NCI-H2029 treated with DMSO at 0.1 percent for 48 hours (cell line): ENCODE measurements at regions not wholly inside any gene's neighbourhood (a gene's known extent, or its start where the extent isn't known, plus 50 kb on each side); places are given as distances from the start of the nearest gene placed in this dataset.
"Not testable (repeated sequence)": the region's sequence is repeated elsewhere in the genome, so short reads cannot be mapped to it uniquely, and the experiment has no call there.

Experiments used
- DNase-seq: peaks from one replicate; lab custom pipeline; 2025; lab: John Stamatoyannopoulos, UW

DNA sequence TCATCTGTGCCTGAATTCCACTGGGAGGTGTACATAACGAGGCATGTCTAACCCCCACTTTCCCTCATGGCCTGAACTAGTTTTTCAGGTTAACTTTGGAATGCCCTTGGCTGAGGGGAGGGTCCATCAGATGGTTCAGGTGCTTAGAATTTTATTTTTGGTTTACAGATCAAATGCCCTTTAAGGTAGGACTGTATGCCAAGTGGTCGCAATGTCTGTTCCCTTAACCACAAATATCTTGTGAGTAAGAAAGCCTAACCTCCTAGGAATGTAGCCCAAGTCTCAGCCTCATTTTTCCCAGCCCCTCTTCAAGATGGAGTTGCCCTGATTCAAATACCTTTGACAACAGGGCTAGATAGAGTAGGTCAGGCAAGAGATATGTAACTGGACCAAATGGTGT lies 78.4 kb downstream of the RNASET2 start:
- DNase-seq = no peak

- DNase-seq = no peak
Measured at GRCh38 chr6:166877349-166877748, 79.0 kb downstream of the RNASET2 start.

DNA sequence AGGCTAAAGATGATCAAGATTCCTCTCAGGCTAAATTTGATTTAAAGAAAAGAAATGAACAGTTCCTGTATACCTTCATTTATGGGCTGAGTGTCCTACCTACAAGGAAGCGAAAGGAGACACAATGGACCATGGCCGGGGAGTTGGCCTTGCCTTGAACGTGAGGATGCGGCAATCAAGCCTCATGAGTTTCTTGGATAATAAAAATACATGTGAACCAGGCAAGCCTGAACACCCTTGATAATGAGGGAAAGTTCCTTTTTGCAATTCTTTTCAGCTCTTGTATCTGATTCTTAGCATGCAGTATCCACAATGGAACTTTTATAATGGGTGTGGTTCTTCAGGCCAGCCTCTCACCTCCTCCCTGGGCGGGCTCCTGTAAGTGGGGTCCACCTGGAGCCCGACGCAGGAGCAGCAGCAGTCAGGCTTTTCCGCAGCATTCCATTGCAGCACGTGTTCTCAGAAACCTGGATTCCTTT lies 83.8 kb downstream of the RNASET2 start:
- no peak for DNase-seq

- no peak for DNase-seq
Measured at GRCh38 chr6:166870602-166871208, 85.6 kb downstream of the RNASET2 start.

DNA sequence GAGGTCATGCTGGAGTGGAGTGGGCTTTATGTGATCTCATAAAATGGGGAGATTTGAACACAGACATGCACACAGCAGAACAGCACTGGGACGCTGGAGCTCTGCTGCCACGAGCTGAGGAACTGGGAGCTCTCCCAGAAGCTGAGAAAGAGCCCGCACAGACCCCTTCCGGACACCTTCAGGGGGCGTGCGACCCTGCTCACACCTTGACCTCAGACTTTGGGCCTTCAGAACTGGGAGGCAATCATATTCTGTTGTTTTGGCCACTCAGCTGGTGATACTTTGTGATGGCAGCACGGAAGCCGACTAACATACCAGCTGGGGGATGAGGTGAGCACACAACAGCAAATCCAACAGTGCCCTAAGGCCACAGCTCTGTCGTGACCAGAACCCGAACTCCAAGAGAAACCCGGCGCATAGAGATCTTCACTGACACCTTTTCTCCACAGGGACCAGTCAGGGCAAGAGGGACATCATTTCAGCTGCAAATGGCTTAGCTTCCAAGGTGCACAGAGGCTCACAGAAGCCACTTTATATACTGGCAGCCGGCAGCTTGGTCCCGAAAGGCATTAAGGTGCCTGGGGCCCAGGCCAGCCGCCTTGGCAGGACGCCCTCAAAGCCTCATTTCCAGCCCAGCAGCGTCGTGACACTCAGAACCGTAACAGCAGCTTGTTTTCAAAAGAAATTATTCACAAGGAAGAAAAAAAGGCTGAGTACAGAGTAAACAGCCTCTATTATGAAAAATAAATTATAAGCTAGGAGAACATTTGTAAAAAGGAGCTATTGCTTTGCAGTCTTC lies 89.3 kb downstream of the RNASET2 start:
- DNase-seq = no peak

DNA sequence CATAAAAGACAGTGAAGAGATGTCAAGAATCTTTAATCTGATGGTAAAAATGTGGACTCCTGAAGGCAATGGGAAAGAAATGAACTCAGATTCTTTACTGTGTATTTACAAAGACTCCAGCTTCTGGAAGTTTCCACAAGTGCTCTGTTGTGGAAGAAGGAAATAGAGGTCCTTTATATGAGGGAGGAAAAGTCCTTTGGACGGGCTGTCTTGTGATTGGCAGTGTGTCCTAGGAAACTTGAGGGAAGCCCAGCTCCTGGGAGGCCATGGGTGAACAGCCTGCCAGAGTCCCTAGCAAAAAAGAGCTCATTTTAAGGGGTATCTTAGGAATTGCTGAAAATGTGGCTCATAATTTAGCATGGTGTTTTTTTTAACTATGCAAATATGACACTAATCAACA lies 92.0 kb downstream of the RNASET2 start:
- DNase-seq = no peak

- no peak for DNase-seq
Measured at GRCh38 chr6:166862978-166863530, 93.3 kb downstream of the RNASET2 start.

- DNase-seq = peak; percentile 16
Measured at GRCh38 chr6:166862287-166862977, 93.9 kb downstream of the RNASET2 start.

DNA sequence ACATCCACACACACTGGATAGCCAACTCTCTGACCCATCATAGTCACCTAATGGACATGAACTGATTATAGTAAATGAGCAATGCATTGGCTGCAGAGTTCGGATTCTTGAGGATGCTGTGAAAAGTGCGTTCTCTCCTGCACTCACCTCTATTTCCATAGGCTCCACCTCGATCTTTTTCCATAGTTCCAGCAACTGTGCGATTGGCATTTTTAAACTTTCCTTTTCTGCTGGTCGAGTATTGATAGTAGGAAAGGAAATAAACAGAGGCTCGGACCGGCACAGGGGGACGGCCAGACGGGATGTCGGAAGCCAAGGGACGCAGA lies 94.4 kb downstream of the RNASET2 start:
- no peak for DNase-seq

GRCh38 chr6:166861304-166861703 lies 95.0 kb downstream of the RNASET2 start:
- no peak for DNase-seq

DNA sequence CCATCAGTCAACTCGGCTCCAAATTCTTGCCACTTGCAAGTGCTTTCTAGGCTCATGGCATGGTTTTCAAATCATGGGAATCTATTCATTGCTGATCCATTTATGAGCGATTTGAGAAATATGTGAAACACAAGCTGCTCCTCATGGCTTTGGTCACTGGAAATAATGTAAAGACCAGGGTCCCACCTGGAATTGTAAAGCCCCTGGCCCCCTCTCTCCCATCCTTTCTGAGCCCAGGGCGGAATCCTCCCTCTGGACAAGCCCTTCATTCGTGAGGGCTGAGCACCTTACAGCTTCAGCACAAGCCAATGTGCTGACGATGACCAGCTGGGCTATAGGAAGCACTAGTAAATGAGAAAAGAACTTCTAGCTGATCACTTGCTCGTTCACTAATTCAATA lies 96.0 kb downstream of the RNASET2 start:
- DNase-seq = no peak

- no peak for DNase-seq
Measured at GRCh38 chr6:166855416-166855815, 100.9 kb downstream of the RNASET2 start.

DNA sequence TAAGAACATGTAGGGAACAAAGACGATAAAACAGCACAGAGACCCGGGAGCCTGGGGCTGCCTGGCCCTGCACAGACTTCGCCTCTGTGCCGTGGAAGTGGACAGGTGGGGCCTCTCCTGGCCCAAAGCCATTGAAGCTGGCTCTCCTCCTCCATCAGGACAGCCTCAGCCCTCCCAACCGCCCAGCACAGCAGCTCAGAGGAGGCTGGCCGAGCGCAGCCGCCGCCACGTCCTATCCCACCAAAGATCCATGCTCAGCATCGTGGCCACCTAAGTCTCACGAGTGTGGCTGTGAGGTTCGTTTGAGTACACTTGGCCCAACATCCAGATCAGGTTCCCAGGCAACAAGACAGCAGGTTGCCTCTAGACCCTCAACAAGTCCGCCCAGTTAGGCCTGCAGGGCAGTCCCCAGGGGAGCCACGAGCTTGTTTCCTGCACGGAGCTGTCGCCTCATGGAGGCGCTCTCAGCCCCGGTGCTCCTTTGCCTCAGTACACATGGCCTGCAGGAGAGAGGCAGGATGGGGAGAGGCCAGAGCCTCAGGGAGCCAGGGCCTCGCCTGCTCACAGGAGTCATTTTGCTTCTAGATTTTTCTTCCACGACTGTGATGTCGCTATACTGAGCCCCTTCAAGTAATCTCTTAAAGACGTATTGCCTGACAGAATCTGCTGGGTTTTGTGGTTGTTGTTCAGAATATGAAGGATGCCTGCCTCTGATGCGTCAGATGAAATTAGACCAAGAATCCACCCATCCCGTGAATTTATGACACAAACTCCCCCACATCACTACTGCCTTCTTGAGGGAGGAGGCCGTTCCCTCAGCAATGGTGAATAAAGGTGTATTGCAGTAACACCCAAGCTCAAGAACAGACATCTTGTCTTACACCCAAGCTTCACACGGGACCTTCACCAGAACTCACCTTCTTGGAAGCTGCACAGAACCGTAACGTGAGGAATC lies 102.7 kb downstream of the RNASET2 start:
- DNase-seq = no peak

DNA sequence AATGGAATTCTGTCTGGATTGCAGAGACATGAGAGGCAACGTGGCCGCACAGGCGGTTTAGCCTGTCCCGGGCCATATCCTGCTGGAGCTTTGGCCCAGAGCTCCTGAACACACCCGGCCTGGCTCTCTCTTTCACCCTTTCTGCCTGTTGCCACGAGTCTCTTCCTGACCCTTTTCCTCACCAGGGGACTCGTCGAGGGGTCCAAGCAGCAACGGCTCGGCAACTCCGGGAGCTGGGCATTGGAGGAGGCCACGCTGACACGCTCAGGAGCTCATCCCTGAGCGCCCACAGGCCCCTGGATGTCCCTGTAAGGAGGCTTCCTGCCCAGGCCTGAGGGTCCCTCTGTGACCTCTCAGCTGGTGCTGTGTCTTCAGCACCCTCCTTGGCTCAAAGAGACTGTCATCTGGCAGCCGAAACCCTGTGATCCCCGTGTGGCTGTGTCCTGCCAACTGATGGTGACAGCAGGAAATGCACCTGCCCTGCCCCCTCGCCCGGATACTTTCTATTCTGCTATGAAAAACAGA lies 103.8 kb downstream of the RNASET2 start:
- no peak for DNase-seq

GRCh38 chr6:166851911-166852310 lies 104.4 kb downstream of the RNASET2 start:
- DNase-seq = no peak

DNA sequence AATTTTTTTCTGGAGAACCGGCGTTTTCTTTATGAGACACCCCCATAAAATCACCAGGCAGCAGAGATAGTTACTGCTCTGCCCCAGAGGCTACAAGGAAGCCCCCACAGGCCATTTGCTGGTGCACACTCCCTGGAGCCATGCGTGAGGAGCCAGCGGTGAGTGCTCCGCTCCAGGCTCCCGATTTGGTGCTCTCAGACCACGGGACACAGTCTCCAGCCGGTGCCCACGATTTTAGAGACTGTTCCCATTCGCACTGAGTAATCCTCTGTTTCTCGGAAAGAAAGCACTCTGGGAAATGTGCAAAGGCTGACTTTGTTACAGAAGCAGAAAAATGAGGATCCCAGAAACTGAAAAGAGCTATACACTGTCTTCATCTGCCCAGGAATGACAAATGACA lies 104.9 kb downstream of the RNASET2 start:
- no peak for DNase-seq

DNA sequence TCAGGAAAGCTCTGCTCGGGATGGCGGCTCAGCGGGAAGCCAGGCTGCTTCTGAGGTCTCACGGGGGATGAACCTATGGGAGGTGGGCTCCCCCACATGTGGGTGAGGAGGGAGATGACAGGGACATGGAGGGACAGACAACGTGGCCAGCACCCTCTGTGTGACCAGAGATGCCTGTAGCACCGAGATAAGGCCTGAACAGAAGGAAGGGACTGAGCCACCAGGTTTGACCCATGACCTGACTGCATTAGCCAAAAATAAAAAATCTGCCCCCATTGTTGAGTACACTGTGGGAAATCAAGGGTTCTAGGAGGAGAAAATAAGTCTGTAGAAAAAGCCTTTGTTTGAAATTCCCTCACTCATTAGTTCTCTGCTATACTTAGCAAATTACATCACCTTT lies 105.7 kb downstream of the RNASET2 start:
- no peak for DNase-seq

GRCh38 chr6:166849749-166850183 lies 106.6 kb downstream of the RNASET2 start:
- DNase-seq = no peak

- DNase-seq = no peak
Measured at GRCh38 chr6:166848979-166849748, 107.2 kb downstream of the RNASET2 start.

GRCh38 chr6:166846446-166847142 lies 109.8 kb downstream of the RNASET2 start:
- not testable (repeated sequence) for DNase-seq
